ENCODE measurements at regions not wholly inside any gene's neighbourhood (a gene's known extent, or its start where the extent isn't known, plus 50 kb on each side); places are given as distances from the start of the nearest gene placed in this dataset.

GRCh38 chr16:65940711-65941110, 425.8 kb upstream of the CDH5 start:
- no peak for DNase-seq

GRCh38 chr16:65938083-65938482, 428.4 kb upstream of the CDH5 start:
- DNase-seq = no peak

- DNase-seq = no peak
Observed at GRCh38 chr16:65937455-65937854, 429.0 kb upstream of the CDH5 start.

- DNase-seq = no peak
Observed at GRCh38 chr16:65936096-65936495, 430.4 kb upstream of the CDH5 start.

- no peak for DNase-seq
Observed at GRCh38 chr16:65934443-65934842, 432.0 kb upstream of the CDH5 start.

GRCh38 chr16:65933703-65934102, 432.8 kb upstream of the CDH5 start:
- no peak for DNase-seq

GRCh38 chr16:65932350-65933072, 434.0 kb upstream of the CDH5 start:
- DNase-seq = no peak

- DNase-seq = no peak
Observed at GRCh38 chr16:65922923-65923322, 443.6 kb upstream of the CDH5 start.

GRCh38 chr16:65919986-65920376, 446.5 kb upstream of the CDH5 start:
- no peak for DNase-seq

- DNase-seq = peak; percentile 77
Observed at GRCh38 chr16:65919145-65919985, 447.1 kb upstream of the CDH5 start.

- DNase-seq = no peak
Observed at GRCh38 chr16:65917466-65917865, 449.0 kb upstream of the CDH5 start.

GRCh38 chr16:65916995-65917394, 449.5 kb upstream of the CDH5 start:
- DNase-seq = no peak

- DNase-seq = no peak
Observed at GRCh38 chr16:65910291-65910690, 456.2 kb upstream of the CDH5 start.

- DNase-seq = no peak
Observed at GRCh38 chr16:65909310-65910050, 457.0 kb upstream of the CDH5 start.

- peak; percentile 67 for DNase-seq
Observed at GRCh38 chr16:65908568-65908967, 457.9 kb upstream of the CDH5 start.

- no peak for DNase-seq
Observed at GRCh38 chr16:65905331-65905730, 461.2 kb upstream of the CDH5 start.

GRCh38 chr16:65896448-65897153, 469.9 kb upstream of the CDH5 start:
- DNase-seq = no peak

GRCh38 chr16:65895906-65896305, 470.6 kb upstream of the CDH5 start:
- no peak for DNase-seq

GRCh38 chr16:65895486-65895885, 471.0 kb upstream of the CDH5 start:
- no peak for DNase-seq

- no peak for DNase-seq
Observed at GRCh38 chr16:65890203-65890602, 476.3 kb upstream of the CDH5 start.

- no peak for DNase-seq
Observed at GRCh38 chr16:65889533-65889966, 476.9 kb upstream of the CDH5 start.

GRCh38 chr16:65888201-65888600, 478.3 kb upstream of the CDH5 start:
- DNase-seq = no peak

GRCh38 chr16:65884018-65884417, 482.5 kb upstream of the CDH5 start:
- DNase-seq = no peak

Data from retina (tissue), 1 donor.